Progenitor cell of endocrine pancreas (in vitro differentiated cells): ENCODE measurements at regions not wholly inside any gene's neighbourhood (a gene's known extent, or its start where the extent isn't known, plus 50 kb on each side); places are given as distances from the start of the nearest gene placed in this dataset.

Experiments used
- DNase-seq: peaks from one replicate; pipeline ENCODE4 v3.0.0; 2021; ENCODE audit warnings: low spot score; ENCODE audit not compliant: unreplicated experiment
- H3K27ac Mint-ChIP-seq: 2 replicates; pipeline ENCODE4 v1.8.0; 2021; ENCODE audit warnings: mild to moderate bottlenecking, moderate library complexity, mixed read lengths
- H3K27me3 Mint-ChIP-seq: 2 replicates; pipeline ENCODE4 v1.8.0; 2021; ENCODE audit warnings: mixed read lengths
- H3K36me3 Mint-ChIP-seq: 2 replicates; pipeline ENCODE4 v1.8.0; 2022; ENCODE audit warnings: mixed read lengths; ENCODE audit not compliant: insufficient read depth
- H3K4me1 Mint-ChIP-seq: 2 replicates; pipeline ENCODE4 v1.8.0; 2021; ENCODE audit warnings: low read depth, mixed read lengths
- H3K4me3 Mint-ChIP-seq: 2 replicates; pipeline ENCODE4 v1.8.0; 2021; ENCODE audit warnings: low read depth, mild to moderate bottlenecking, moderate library complexity, mixed read lengths
- H3K9me3 Mint-ChIP-seq: 2 replicates; pipeline ENCODE4 v1.8.0; 2021; ENCODE audit warnings: low read depth, mixed read lengths
- CTCF ChIP-seq: fragments of 200-600 bp; sonication (generic); IDR thresholded peaks from one replicate; pipeline ENCODE4 v1.5.0; 2021; ENCODE audit warnings: antibody characterized with exemption, mild to moderate bottlenecking; ENCODE audit not compliant: unreplicated experiment

- TF ChIP-seq CTCF: no peak
- Mint-ChIP-seq H3K27me3 (no peaks in the 10 kb centered on the region), H3K4me1 (peaks cover 2% of the 10 kb centered on the region), H3K9me3 (no peaks in the 10 kb centered on the region), H3K36me3 (no peaks in the 10 kb centered on the region), H3K4me3 (no peak overlapping the region), H3K27ac (no peak overlapping the region)
- DNase-seq: no peak
These were observed 277.6 kb downstream of the HGF start for GRCh38 chr7:81492240-81492639.

- DNase-seq: no peak
- TF ChIP-seq CTCF: no peak
- no peaks in the 10 kb centered on the region for H3K9me3 Mint-ChIP-seq
- H3K36me3 Mint-ChIP-seq: no peaks in the 10 kb centered on the region
- no peak overlapping the region for H3K4me3 Mint-ChIP-seq
- H3K27ac Mint-ChIP-seq: no peak overlapping the region
- H3K4me1 Mint-ChIP-seq: peaks cover 2% of the 10 kb centered on the region
- H3K27me3 Mint-ChIP-seq: no peaks in the 10 kb centered on the region
These were observed 278.3 kb downstream of the HGF start for GRCh38 chr7:81491573-81491972.

- TF ChIP-seq CTCF: no peak
- H3K4me3 Mint-ChIP-seq: no peak overlapping the region
These were observed 281.6 kb downstream of the HGF start for GRCh38 chr7:81488210-81488609.

GRCh38 chr7:81487516-81487915, 282.3 kb downstream of the HGF start:
- H3K4me3 Mint-ChIP-seq: no peak overlapping the region
- H3K9me3 Mint-ChIP-seq: no peaks in the 10 kb centered on the region
- DNase-seq: no peak
- H3K36me3 Mint-ChIP-seq: no peaks in the 10 kb centered on the region
- peaks cover 2% of the 10 kb centered on the region for H3K4me1 Mint-ChIP-seq
- no peaks in the 10 kb centered on the region for H3K27me3 Mint-ChIP-seq
- TF ChIP-seq CTCF: no peak
- H3K27ac Mint-ChIP-seq: no peak overlapping the region

More at GRCh38 chr7:81488210-81488609, 281.6 kb downstream of the HGF start:
- no peaks in the 10 kb centered on the region for H3K36me3 Mint-ChIP-seq
- no peaks in the 10 kb centered on the region for H3K9me3 Mint-ChIP-seq
- no peak for DNase-seq
- no peak overlapping the region for H3K27ac Mint-ChIP-seq
- peaks cover 2% of the 10 kb centered on the region for H3K4me1 Mint-ChIP-seq
- H3K27me3 Mint-ChIP-seq: no peaks in the 10 kb centered on the region

- Mint-ChIP-seq H3K27me3 (peaks cover 8% of the 10 kb centered on the region), H3K9me3 (peaks cover 4% of the 10 kb centered on the region), H3K27ac (no peak overlapping the region), H3K4me1 (no peaks in the 10 kb centered on the region), H3K4me3 (no peak overlapping the region), H3K36me3 (no peaks in the 10 kb centered on the region)
- no peak for TF ChIP-seq CTCF
- no peak for DNase-seq
These were observed 285.6 kb downstream of the HGF start for GRCh38 chr7:81484261-81484660.
